H1 (cell line): ENCODE measurements at regions not wholly inside any gene's neighbourhood (a gene's known extent, or its start where the extent isn't known, plus 50 kb on each side); places are given as distances from the start of the nearest gene placed in this dataset.

Experiments
- SRF ChIP-seq: IDR thresholded peaks from 2 replicates; pipeline ENCODE4 v1.6.1; 2011; ENCODE audit warnings: mild to moderate bottlenecking, low read depth, low read length, moderate library complexity

GRCh38 chr13:64339373-64340063 lies 2890.6 kb downstream of the PCDH9 start (continued):
- TF ChIP-seq SRF = no peak
